ENCODE measurements at regions not wholly inside any gene's neighbourhood (a gene's known extent, or its start where the extent isn't known, plus 50 kb on each side); places are given as distances from the start of the nearest gene placed in this dataset.

- DNase-seq (ENCODE audit: low read depth, low spot score): no peak
- no peak overlapping the region for H3K4me3 ChIP-seq (ENCODE audit: low read length)
Measured at GRCh38 chr11:71201936-71202597, 50.3 kb downstream of the SHANK2 start.

GRCh38 chr11:71201231-71201630 lies 51.1 kb downstream of the SHANK2 start:
- DNase-seq (ENCODE audit: low read depth, low spot score): no peak
- no peak overlapping the region for H3K4me3 ChIP-seq (ENCODE audit: low read length)

GRCh38 chr11:71200761-71201160 lies 51.6 kb downstream of the SHANK2 start:
- H3K4me3 ChIP-seq (ENCODE audit: low read length): no peak overlapping the region
- no peak for DNase-seq (ENCODE audit: low read depth, low spot score)

DNA sequence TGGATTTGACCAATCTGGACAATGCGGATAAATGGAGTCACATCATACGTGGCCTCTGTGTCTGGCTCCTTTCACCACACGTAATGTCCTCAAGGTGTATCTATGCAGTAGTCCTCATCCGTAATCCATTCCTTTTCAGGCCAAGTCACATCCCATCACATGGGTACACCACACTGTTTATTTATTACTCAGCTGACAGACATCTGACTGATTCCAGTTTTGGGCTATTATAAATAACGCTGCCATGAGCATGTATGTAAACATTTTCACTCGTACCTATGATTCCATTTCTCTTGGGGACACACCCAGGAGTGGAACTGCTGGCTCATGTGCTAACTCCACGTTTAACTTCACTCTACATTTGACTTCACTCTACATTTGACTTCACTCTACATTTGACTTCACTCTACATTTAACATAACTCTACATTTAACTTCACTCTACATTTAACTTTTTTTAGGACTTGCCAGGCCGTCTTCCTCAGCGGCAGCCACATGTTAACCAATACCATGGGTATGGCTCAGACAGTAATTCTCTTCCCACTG lies 52.1 kb downstream of the SHANK2 start:
- H3K4me3 ChIP-seq (ENCODE audit: low read length): no peak overlapping the region
- no peak for DNase-seq (ENCODE audit: low read depth, low spot score)

DNA sequence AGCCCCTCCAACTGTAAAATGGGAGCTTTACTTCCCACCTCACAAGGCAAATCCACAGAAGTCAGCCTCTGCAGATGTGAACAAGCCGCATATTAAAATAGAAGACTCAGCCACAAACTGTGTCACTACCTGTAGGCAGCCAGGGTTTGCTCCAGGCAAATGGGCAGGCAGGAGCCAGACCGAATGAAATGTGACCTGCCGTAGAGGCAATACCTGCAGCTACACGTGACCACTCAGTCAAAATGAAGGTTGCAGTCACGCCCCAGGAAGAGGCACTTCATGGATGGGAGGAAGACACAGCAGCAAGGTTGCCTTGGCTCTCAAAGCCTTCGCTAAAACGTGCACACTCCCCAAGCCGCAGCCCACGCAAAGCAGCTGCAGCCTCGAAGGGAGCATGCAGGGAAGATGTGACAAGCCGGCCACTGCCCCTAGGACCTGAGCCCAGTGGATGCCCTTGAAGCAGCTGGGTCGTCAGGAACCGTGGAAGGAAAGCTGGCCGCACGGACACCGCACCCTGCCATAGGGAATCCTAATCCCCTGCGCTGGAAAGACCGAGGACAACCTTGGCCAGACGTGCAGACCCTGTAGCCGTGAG lies 53.1 kb downstream of the SHANK2 start:
- H3K4me3 ChIP-seq (ENCODE audit: low read length): no peak overlapping the region
- DNase-seq (ENCODE audit: low read depth, low spot score): no peak

- no peak overlapping the region for H3K4me3 ChIP-seq (ENCODE audit: low read length)
- no peak for DNase-seq (ENCODE audit: low read depth, low spot score)
Measured at GRCh38 chr11:71198823-71199165, 53.6 kb downstream of the SHANK2 start.

DNA sequence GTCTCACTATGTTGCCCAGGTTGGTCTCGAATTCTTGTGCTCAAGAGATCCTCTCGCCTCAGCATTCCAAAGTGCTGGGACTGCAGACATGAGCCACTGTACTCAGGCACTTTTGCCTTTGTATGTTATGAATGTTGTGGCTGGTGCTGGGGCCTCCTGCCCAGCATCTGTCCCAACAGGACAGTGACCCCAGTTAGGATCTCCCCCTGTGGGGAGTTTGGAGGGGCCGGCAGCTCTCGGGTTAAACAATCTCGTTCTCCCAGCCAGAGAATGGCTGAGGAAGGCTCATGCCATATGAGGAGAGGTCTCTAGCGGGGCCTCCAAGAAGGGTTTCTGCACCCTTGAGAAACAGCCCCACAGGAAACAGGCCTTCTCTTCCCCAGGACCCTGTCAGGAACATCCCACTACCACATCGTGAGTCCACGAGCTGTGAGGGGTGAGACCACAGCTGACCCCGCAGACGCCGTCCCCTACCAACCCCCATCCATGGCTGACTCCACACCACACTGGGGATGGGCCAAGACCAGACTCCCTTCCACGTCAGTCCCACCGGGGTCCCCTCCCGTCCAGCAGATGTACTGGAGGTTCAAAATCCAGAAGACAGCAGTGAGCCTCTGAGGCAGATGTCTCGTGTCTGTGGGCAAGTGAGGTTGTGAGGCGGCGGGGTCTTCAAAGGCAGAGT lies 54.1 kb downstream of the SHANK2 start:
- no peak for DNase-seq (ENCODE audit: low read depth, low spot score)
- no peak overlapping the region for H3K4me3 ChIP-seq (ENCODE audit: low read length)

DNA sequence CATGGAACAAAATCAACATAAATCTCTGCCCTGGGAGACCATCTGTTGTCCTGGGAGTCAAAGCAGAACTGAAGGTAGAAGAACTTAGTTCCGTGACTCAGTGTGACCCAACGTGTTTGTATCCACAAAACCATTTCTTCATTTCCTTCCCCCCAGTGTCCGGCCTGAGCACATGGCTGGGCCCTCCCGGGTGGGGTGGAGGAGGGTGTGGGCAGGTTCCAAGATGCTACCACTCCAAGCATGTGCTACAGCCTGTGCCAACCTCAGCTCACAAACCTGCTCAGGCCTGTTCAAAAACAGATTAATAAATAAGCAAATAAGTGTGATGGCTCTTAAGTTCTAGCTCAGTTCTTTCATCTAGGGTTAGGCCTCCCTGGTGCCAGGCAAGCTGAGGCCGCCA lies 55.3 kb downstream of the SHANK2 start:
- no peak overlapping the region for H3K4me3 ChIP-seq (ENCODE audit: low read length)
- DNase-seq (ENCODE audit: low read depth, low spot score): no peak

- no peak for DNase-seq (ENCODE audit: low read depth, low spot score)
- H3K4me3 ChIP-seq (ENCODE audit: low read length): no peak overlapping the region
Measured at GRCh38 chr11:71194710-71195109, 57.7 kb downstream of the SHANK2 start.

DNA sequence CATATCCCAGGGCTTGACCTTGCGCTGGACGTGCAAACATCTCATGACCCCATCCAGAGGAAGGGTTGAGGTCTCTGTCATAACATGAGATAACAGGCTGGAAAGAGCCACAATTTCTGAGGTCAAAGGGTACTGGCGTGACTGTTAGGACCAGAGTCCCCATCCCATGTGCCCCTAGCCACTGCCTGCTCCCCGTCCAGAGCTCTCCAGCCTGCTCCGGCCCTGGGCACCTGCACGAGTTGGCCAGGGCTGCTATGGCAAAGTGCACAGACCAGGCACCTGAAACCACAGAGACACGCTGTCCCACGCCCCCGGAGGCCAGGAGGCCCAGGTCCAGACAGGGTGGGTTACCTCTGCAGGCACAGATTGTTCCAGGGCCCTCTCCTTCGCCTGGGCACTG lies 58.9 kb downstream of the SHANK2 start:
- H3K4me3 ChIP-seq (ENCODE audit: low read length): no peak overlapping the region
- no peak for DNase-seq (ENCODE audit: low read depth, low spot score)

DNA sequence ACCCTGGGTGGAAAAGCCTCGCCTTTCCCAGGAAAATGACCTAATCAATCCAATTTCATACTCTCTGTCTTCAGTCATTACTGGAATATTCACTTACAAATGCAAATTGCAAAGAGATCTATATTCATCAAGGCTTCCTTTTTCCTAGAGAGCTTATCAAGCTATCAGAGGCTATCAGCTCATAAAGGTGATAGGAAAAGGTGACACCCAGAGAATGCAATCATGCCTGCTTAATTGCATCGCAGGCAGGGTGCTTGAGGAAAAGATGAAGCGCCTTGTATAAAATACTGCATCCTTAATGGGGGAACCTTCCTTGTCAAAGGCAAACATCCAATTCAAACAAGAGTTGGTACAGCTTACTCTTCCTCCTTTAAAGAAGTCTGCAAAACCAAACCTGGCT lies 59.7 kb downstream of the SHANK2 start:
- no peak for DNase-seq (ENCODE audit: low read depth, low spot score)
- no peak overlapping the region for H3K4me3 ChIP-seq (ENCODE audit: low read length)

- H3K4me3 ChIP-seq (ENCODE audit: low read length): no peak overlapping the region
- DNase-seq (ENCODE audit: low read depth, low spot score): no peak
Measured at GRCh38 chr11:71191201-71191600, 61.2 kb downstream of the SHANK2 start.

- no peak for DNase-seq (ENCODE audit: low read depth, low spot score)
- no peak overlapping the region for H3K4me3 ChIP-seq (ENCODE audit: low read length)
Measured at GRCh38 chr11:71190551-71190950, 61.8 kb downstream of the SHANK2 start.

GRCh38 chr11:71189768-71190315 lies 62.5 kb downstream of the SHANK2 start:
- no peak overlapping the region for H3K4me3 ChIP-seq (ENCODE audit: low read length)
- DNase-seq (ENCODE audit: low read depth, low spot score): no peak

GRCh38 chr11:71188886-71189767 lies 63.2 kb downstream of the SHANK2 start:
- DNase-seq (ENCODE audit: low read depth, low spot score): no peak
- H3K4me3 ChIP-seq (ENCODE audit: low read length): no peak overlapping the region

- no peak for DNase-seq (ENCODE audit: low read depth, low spot score)
- no peak overlapping the region for H3K4me3 ChIP-seq (ENCODE audit: low read length)
Measured at GRCh38 chr11:71188073-71188472, 64.3 kb downstream of the SHANK2 start.

DNA sequence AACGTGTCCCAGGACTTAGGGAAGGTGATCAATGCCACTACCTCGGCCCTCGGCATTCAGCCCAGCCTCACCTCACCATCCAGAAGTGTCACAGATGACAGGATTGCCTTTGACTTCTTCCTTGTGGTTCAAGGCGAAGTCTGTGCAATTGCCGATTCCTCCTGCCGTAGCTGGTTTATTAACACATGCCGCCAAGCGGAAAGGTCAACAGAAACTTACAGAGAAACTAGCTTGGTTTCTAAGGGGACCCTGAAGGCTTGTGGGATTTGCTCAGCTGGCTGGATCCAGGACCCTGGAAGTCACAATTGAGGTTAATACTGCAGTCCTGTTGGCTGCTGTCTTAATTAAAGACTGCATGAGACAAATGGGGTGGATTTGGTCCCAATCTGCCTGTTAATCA lies 65.6 kb downstream of the SHANK2 start:
- H3K4me3 ChIP-seq (ENCODE audit: low read length): no peak overlapping the region
- no peak for DNase-seq (ENCODE audit: low read depth, low spot score)

GRCh38 chr11:71185411-71185810 lies 67.0 kb downstream of the SHANK2 start:
- no peak for DNase-seq (ENCODE audit: low read depth, low spot score)
- H3K4me3 ChIP-seq (ENCODE audit: low read length): no peak overlapping the region

GRCh38 chr11:71184421-71185210 lies 67.8 kb downstream of the SHANK2 start:
- H3K4me3 ChIP-seq (ENCODE audit: low read length): no peak overlapping the region
- DNase-seq (ENCODE audit: low read depth, low spot score): no peak

All from Jurkat, Clone E6-1 (cell line).